H9 (cell line): ENCODE measurements at regions not wholly inside any gene's neighbourhood (a gene's known extent, or its start where the extent isn't known, plus 50 kb on each side); places are given as distances from the start of the nearest gene placed in this dataset.
A peak's percentile ranks its signal among the peaks of the same experiment; 100 is the strongest.

Source experiments
- DNase-seq: peaks from one replicate; pipeline ENCODE4 v3.0.0-alpha.2; 2017
- H2AFZ ChIP-seq: one replicate; pipeline ENCODE4 v1.6.1; 2013; ENCODE audit warnings: mild to moderate bottlenecking, low read length, control low read depth, moderate library complexity
- H2AK5ac ChIP-seq: 2 replicates; pipeline ENCODE4 v1.6.1; 2013; ENCODE audit warnings: low read length, control low read depth, mixed read lengths; ENCODE audit not compliant: insufficient read length
- H2BK120ac ChIP-seq: one replicate; pipeline ENCODE4 v1.6.1; 2013; ENCODE audit warnings: low read depth, mild to moderate bottlenecking, low read length, control low read depth, inconsistent platforms; ENCODE audit not compliant: poor library complexity, severe bottlenecking
- H2BK12ac ChIP-seq: 2 replicates; pipeline ENCODE4 v1.6.1; 2013; ENCODE audit warnings: low read length, control low read depth, mixed read lengths, low read depth; ENCODE audit not compliant: insufficient read length
- H2BK15ac ChIP-seq: 2 replicates; pipeline ENCODE4 v1.6.1; 2013; ENCODE audit warnings: low read depth, low read length, control low read depth
- H2BK20ac ChIP-seq: one replicate; pipeline ENCODE4 v1.6.1; 2013; ENCODE audit warnings: low read depth, mild to moderate bottlenecking, low read length, control low read depth, inconsistent platforms; ENCODE audit not compliant: poor library complexity, severe bottlenecking
- H2BK5ac ChIP-seq: 2 replicates; pipeline ENCODE4 v1.6.1; 2013; ENCODE audit warnings: low read length, control low read depth, mixed read lengths; ENCODE audit not compliant: insufficient read length
- H3K14ac ChIP-seq: 2 replicates; pipeline ENCODE4 v1.6.1; 2013; ENCODE audit warnings: low read length, control low read depth; ENCODE audit not compliant: insufficient read depth
- H3K18ac ChIP-seq: 2 replicates; pipeline ENCODE4 v1.6.1; 2013; ENCODE audit warnings: low read depth, mild to moderate bottlenecking, mixed read lengths, low read length, control low read depth; ENCODE audit not compliant: insufficient read length
- H3K23ac ChIP-seq: 2 replicates; pipeline ENCODE4 v1.6.1; 2013; ENCODE audit warnings: low read length, control low read depth, mixed read lengths, low read depth; ENCODE audit not compliant: insufficient read length
- H3K23me2 ChIP-seq: 2 replicates; pipeline ENCODE4 v1.6.1; 2013; ENCODE audit warnings: low read depth, mild to moderate bottlenecking, mixed read lengths, low read length, control low read depth; ENCODE audit not compliant: insufficient read length, poor library complexity, severe bottlenecking
- H3K27ac ChIP-seq: 2 replicates; pipeline ENCODE4 v1.5.1; 2013; ENCODE audit warnings: low read length, control low read depth, mixed read lengths, low read depth; ENCODE audit not compliant: insufficient read length
- H3K27me3 ChIP-seq: 2 replicates; pipeline ENCODE4 v1.6.1; 2013; ENCODE audit warnings: low read length, control low read depth, inconsistent platforms; ENCODE audit not compliant: insufficient read depth
- H3K4ac ChIP-seq: 2 replicates; pipeline ENCODE4 v1.6.1; 2013; ENCODE audit warnings: low read depth, mild to moderate bottlenecking, control low read depth, inconsistent platforms, low read length, moderate library complexity
- H3K4me1 ChIP-seq: 2 replicates; pipeline ENCODE4 v1.6.1; 2013; ENCODE audit warnings: low read length, control low read depth, inconsistent platforms; ENCODE audit not compliant: insufficient read depth
- H3K4me2 ChIP-seq: 2 replicates; pipeline ENCODE4 v1.6.1; 2013; ENCODE audit warnings: low read length, control low read depth, mixed read lengths; ENCODE audit not compliant: insufficient read length, insufficient read depth
- H3K56ac ChIP-seq: 2 replicates; pipeline ENCODE4 v1.6.1; 2013; ENCODE audit warnings: low read depth, mild to moderate bottlenecking, mixed read lengths, low read length, control low read depth; ENCODE audit not compliant: insufficient read length
- H3K79me1 ChIP-seq: 2 replicates; pipeline ENCODE4 v1.6.1; 2013; ENCODE audit warnings: low read depth, mild to moderate bottlenecking, moderate library complexity, low read length, control low read depth, inconsistent platforms; ENCODE audit not compliant: insufficient read depth, poor library complexity, severe bottlenecking
- H3K79me2 ChIP-seq: 2 replicates; pipeline ENCODE4 v1.6.1; 2013; ENCODE audit warnings: low read length, control low read depth, inconsistent platforms; ENCODE audit not compliant: insufficient read depth
- H3K9ac ChIP-seq: 2 replicates; pipeline ENCODE4 v1.6.1; 2013; ENCODE audit warnings: low read length, control low read depth, mixed read lengths; ENCODE audit not compliant: insufficient read length; ENCODE audit errors: extremely low read depth
- H3K9me3 ChIP-seq: one replicate; pipeline ENCODE4 v1.6.1; 2013; ENCODE audit warnings: low read depth, low read length, inconsistent platforms; ENCODE audit not compliant: control insufficient read depth
- H3T11ph ChIP-seq: one replicate; pipeline ENCODE4 v1.6.1; 2013; ENCODE audit warnings: mild to moderate bottlenecking, low read length, control low read depth, inconsistent platforms
- H4K20me1 ChIP-seq: one replicate; pipeline ENCODE4 v1.6.1; 2013; ENCODE audit not compliant: control insufficient read depth, insufficient read length, insufficient read depth
- H4K5ac ChIP-seq: 2 replicates; pipeline ENCODE4 v1.6.1; 2013; ENCODE audit warnings: low read depth, mild to moderate bottlenecking, mixed read lengths, low read length, control low read depth; ENCODE audit not compliant: insufficient read length
- H4K8ac ChIP-seq: replicated peaks from 2 replicates; pipeline ENCODE4 v1.6.1; 2013; ENCODE audit warnings: low read length, control low read depth, mixed read lengths, low read depth; ENCODE audit not compliant: insufficient read length
- H4K91ac ChIP-seq: 2 replicates; pipeline ENCODE4 v1.6.1; 2013; ENCODE audit warnings: low read depth, mild to moderate bottlenecking, moderate library complexity, mixed read lengths, low read length, control low read depth; ENCODE audit not compliant: insufficient read length
- H3K27ac Mint-ChIP-seq, 3 experiments: 2 replicates in 2 of 3; 3 replicates in 1 of 3; pipeline ENCODE4 v1.8.0; 2020 to 2021; ENCODE audit warnings: mixed read lengths in 3 of 3, mild to moderate bottlenecking in 1 of 3, moderate library complexity in 1 of 3
- H3K27me3 Mint-ChIP-seq: 2 replicates; pipeline ENCODE4 v1.8.0; 2021; ENCODE audit warnings: low read depth, mild to moderate bottlenecking, moderate library complexity, mixed read lengths
- H3K36me3 Mint-ChIP-seq, 3 experiments: 2 replicates in 2 of 3; 3 replicates in 1 of 3; pipeline ENCODE4 v1.8.0; 2020 to 2021; ENCODE audit warnings: low read depth in 3 of 3, mixed read lengths in 3 of 3; ENCODE audit not compliant: insufficient read depth in 1 of 3
- H3K4me1 Mint-ChIP-seq, 2 experiments: 2 replicates each; pipeline ENCODE4 v1.8.0; 2020; ENCODE audit warnings: mixed read lengths in 2 of 2
- H3K4me3 Mint-ChIP-seq, 2 experiments: 2 replicates in 1 of 2; 3 replicates in 1 of 2; pipeline ENCODE4 v1.8.0; 2020 to 2021; ENCODE audit warnings: mild to moderate bottlenecking in 2 of 2, mixed read lengths in 2 of 2, moderate library complexity in 1 of 2
- H3K9me3 Mint-ChIP-seq, 2 experiments: 2 replicates in 1 of 2; 3 replicates in 1 of 2; pipeline ENCODE4 v1.8.0; 2020; ENCODE audit warnings: mild to moderate bottlenecking in 2 of 2, mixed read lengths in 2 of 2, moderate library complexity in 1 of 2
- CTCF ChIP-seq: fragments of 200-600 bp; sonication (generic); conservative IDR thresholded peaks from 3 replicates; pipeline ENCODE4 v1.8.0; 2021; ENCODE audit warnings: antibody characterized with exemption, mild to moderate bottlenecking
- WGBS: extraction: QIAGEN DNeasy Blood & Tissue Kit; methylation state at CpG from one replicate; pipeline ENCODE4 v1.1.7; 2013; ENCODE audit warnings: missing lambda C conversion rate, low lambda C conversion rate, mixed read lengths; ENCODE audit not compliant: insufficient read length; ENCODE audit errors: extremely low coverage; 5-methylcytosine and 5-hydroxymethylcytosine counted together

GRCh38 chr20:51140671-51141070 is 117.8 kb upstream of the KCNG1 start:
- Histone ChIP-seq H3K14ac (no peak overlapping the region), H3K9me3 (no peaks in the 10 kb centered on the region), H4K8ac (no peak overlapping the region), H3K4me2 (no peak overlapping the region), H3K79me1 (no peaks in the 10 kb centered on the region), H4K20me1 (no peaks in the 10 kb centered on the region), H2AFZ (no peak overlapping the region), H3K27ac (no peak overlapping the region), H2BK12ac (no peak overlapping the region), H3K4ac (no peak overlapping the region), H2BK5ac (no peak overlapping the region), H2BK20ac (no peak overlapping the region), H4K5ac (no peak overlapping the region), H3K27me3 (no peaks in the 10 kb centered on the region), H2BK120ac (no peak overlapping the region), H4K91ac (no peak overlapping the region), H3K23me2 (no peaks in the 10 kb centered on the region), H3T11ph (no peak overlapping the region), H2BK15ac (no peak overlapping the region), H3K4me1 (no peaks in the 10 kb centered on the region), H3K23ac (no peak overlapping the region), H3K79me2 (no peaks in the 10 kb centered on the region), H3K18ac (no peak overlapping the region), H3K9ac (no peak overlapping the region), H3K56ac (no peak overlapping the region), H2AK5ac (no peak overlapping the region)
- Mint-ChIP-seq H3K27me3 (peaks cover 2% of the 10 kb centered on the region), H3K27ac (no peak overlapping the region), H3K4me1 (no peaks in the 10 kb centered on the region), H3K36me3 (peaks cover 0 to 3% (median 0%) of the 10 kb centered on the region in 3 experiments; a peak in 1 of 7 replicates), H3K4me3 (no peak overlapping the region), H3K9me3 (peaks cover 4% of the 10 kb centered on the region in 2 experiments; a peak in 4 of 5 replicates)
- TF ChIP-seq CTCF: no peak
- DNase-seq: peak; percentile 4
- no CpG with 5 or more reads among the region's 7 CpGs for WGBS
